GM19025 (cell line): ENCODE measurements at regions not wholly inside any gene's neighbourhood (a gene's known extent, or its start where the extent isn't known, plus 50 kb on each side); places are given as distances from the start of the nearest gene placed in this dataset.

Experiments
- ATAC-seq: cut with Tn5 transposase; IDR thresholded peaks from one replicate; pipeline ENCODE4 v1.9.1; 2021; ENCODE audit warnings: mild to moderate bottlenecking, low read depth, moderate library complexity; ENCODE audit not compliant: unreplicated experiment

DNA sequence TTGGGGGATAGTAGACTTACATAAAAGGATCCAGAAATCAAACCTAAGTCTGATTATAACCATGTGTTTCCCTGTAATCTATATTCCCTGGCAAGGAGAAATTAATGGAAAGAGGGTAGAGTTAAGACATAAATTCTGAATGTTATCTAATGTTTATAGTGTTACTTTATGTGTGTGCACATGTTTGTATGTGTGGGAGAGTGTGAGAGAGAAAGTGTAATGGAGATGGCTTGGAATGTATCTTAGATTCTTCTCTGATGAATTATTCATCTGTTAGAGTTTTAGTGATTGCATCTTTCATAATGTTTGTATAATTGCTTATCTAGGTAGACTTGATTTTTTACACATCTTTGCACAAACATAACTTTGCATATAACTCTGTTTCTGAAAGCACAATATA lies 490.9 kb downstream of the FLRT2 start:
- ATAC-seq, result no peak

GRCh38 chr14:86015941-86016340 lies 486.0 kb downstream of the FLRT2 start:
- no peak for ATAC-seq

GRCh38 chr14:86015511-86015910 lies 485.6 kb downstream of the FLRT2 start:
- no peak for ATAC-seq

GRCh38 chr14:86013641-86014040 lies 483.7 kb downstream of the FLRT2 start:
- no peak for ATAC-seq

GRCh38 chr14:86012461-86012860 lies 482.5 kb downstream of the FLRT2 start:
- ATAC-seq, result no peak

DNA sequence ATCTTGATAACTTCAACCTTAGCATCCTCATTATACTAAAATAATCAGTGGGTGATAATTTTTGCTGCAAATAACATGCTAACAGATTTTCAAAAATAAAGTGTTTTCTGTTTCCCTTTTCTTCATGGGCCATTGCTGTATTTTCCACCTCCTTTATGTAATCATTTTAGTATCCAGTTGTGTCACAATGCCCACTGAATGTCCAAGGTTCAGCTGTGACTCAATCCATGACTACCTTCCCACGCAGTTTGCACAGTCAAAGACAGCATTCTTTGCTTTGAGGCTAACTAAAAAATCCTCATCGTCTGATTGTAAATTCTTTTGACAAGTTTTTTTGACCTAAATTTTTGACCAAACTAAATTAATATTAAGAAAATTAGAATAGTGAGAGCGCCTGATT lies 474.1 kb downstream of the FLRT2 start:
- no peak for ATAC-seq

GRCh38 chr14:85996551-85996950 lies 466.6 kb downstream of the FLRT2 start:
- ATAC-seq, result no peak

DNA sequence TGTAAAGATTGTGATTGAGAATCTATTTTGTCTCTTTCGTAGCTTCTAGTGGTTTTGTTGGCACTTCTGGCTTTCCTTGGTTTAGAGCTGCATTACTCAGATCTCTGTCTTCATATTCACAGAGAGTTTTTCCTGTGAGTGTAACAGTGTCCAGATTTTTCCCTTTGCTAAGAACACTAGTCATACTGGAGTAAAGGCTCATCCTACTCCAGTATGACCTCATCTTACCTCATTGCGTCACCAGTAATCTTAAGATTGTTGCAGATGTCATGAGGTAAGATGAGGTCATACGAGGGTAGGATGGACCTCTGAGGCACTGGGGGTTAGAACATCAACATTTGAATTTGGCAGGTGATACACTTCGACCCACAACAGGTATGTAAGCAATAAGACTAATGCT lies 461.2 kb downstream of the FLRT2 start:
- ATAC-seq, result no peak

DNA sequence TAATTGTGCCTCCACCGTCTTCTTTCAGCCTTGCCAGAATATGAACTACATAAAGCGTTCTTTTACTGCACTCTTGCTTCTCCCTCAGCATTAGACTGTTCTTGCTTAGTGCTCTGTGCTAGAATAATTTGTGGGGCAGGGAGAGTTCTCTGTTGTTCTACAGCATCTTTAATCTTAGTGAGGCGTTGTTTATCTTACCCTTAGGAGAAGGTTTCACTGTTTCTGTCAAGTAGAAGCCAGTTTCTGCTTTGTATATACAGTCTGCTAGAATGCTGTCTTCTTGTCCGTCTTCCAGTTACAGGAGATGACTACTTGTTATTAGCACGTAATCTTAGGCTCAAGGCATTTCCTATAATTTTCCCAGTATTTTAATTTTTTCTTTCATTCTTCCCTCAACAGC lies 458.0 kb downstream of the FLRT2 start:
- no peak for ATAC-seq

GRCh38 chr14:85987292-85987691 lies 457.3 kb downstream of the FLRT2 start:
- no peak for ATAC-seq

GRCh38 chr14:85978582-85979250 lies 448.8 kb downstream of the FLRT2 start:
- no peak for ATAC-seq

- ATAC-seq, result no peak
These were observed 444.7 kb downstream of the FLRT2 start for GRCh38 chr14:85974602-85975001.

GRCh38 chr14:85963486-85963885 lies 433.5 kb downstream of the FLRT2 start:
- ATAC-seq, result no peak

GRCh38 chr14:85960756-85961155 lies 430.8 kb downstream of the FLRT2 start:
- no peak for ATAC-seq

- ATAC-seq, result no peak
These were observed 429.1 kb downstream of the FLRT2 start for GRCh38 chr14:85959063-85959462.

DNA sequence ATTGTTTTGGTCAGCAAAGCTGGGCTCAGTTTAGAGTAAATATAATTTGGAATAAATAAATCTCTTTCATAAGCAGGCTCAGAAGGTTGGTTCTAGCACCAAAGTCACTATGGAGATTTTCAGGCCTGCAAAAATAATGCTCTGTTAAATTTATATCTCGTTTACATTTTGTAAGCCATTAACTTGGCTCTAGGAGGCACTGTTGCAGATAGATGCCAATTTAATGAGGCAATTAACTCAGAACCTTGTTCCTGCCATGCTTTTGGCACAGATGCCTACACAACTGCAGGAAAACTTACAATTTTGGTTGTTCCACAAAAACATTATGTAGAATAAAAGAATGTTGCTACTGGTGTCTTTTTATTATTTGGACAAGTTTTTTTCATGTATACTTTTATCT lies 428.1 kb downstream of the FLRT2 start:
- ATAC-seq, result no peak

DNA sequence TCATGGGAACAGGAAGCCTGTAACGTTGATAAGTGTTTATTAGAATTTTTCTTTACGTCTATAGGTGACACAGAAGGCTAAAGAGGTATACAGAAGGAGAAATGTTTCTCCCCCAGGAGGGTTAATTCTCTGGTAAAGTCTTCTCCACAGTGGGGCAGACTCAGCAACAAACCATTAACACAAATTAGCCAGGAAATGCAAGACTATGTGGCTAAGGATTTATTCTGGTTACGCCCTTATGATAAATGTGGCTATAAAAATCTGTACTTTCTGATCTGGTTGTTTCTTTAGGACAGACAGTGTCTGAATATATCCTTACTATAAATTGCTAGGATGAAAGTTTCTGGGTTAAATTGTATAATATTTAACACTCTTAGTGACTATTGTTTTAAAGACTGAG lies 423.3 kb downstream of the FLRT2 start:
- no peak for ATAC-seq

DNA sequence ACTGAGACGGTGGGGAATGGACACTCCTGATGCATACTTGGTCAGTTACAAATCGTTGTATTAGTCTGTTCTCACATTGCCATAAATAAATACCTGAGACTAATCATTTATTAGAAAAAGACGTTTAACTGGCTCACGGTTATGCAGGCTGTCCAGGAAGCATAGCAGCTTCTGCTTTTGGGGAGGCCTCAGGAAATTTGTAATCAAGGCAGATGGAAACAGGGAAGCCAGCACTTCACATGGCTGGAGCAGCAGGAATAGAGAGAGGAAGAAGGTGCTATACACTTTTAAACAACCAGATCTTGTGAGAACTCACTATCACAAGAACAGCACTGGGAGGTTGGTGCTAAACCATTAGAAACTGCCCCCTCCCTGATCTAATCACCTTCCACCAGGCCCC lies 418.2 kb downstream of the FLRT2 start:
- ATAC-seq, result no peak

- ATAC-seq, result no peak
These were observed 417.7 kb downstream of the FLRT2 start for GRCh38 chr14:85947461-85948139.

DNA sequence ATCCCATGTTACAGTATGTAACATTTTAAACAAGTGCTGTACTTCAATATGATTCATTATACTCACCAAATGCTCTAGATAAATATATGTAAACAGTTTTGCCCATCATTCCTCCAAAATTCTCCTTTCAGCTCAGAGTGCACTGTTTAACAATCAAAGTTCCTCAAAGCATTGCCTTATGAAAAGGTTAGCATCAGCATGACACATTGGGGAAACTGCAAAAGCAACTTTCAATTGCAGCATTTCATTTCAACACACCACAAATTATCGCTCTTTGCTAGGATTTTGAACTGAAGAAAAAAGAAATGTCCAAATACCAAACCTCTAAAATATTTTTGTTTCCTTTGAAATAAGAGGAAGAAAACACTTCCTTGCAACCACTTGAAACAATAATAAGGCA lies 413.2 kb downstream of the FLRT2 start:
- ATAC-seq, result no peak

DNA sequence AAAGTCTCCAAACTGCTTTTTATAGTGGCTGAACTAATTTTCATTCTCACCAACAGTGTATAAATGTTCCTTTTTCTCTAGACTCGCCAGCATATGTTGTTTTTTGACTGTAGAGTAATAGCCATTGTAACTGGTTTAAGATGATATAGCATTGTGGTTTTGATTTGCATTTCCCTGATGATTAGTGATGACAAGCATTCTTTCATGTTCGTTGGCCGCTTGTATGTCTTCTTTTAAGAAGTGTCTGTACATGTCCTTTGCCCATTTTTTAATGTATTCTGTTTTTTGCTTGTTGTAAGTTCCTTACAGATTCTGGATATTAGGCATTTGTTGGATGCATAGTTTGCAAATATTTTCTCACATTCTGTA lies 404.9 kb downstream of the FLRT2 start:
- peak; percentile 31 for ATAC-seq

DNA sequence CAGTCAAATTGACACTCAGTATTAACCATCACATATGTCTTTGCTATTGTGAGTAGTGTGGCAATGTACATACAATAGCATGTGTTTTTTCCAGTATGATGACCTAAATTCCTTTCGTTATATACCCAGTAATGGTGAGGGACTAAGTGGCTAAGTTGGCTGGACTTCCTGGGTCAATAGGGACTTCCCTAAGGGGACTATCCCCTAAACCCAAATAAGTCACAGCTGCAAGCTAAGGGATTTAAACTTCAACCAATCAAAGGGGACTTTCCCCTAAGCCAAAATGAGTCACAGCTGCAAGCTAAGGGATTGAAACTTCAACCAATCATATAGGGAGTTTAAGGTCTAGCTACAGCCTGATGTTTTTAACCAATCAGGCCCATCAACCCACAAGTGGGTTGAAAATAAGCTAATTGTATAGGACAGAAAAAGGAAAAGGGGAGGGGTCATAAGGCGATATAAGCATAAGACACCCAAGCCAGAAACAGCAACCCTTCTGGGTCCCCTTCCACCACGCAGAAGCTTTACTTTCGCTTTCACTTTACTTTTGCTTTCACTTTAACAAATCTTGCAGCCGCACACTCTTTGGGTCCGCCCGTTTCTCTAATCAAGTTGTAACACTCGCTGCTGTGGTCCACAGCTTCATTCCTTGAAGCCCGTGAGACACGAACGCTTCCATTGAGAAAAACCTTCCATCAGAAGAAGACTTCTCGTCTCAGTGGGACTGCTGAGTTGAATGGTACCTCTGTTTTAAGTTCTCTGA lies 404.4 kb downstream of the FLRT2 start:
- peak; percentile 84 for ATAC-seq
